NCI-H187 (cell line): ENCODE measurements at regions not wholly inside any gene's neighbourhood (a gene's known extent, or its start where the extent isn't known, plus 50 kb on each side); places are given as distances from the start of the nearest gene placed in this dataset.

Experiments
- DNase-seq, 2 experiments: peaks; one replicate each; lab custom pipeline; 2025; lab: John Stamatoyannopoulos, UW

GRCh38 chr19:34109596-34109995 is 62.7 kb upstream of the LSM14A start:
- DNase-seq: no peak

- no peak for DNase-seq
These were observed 53.2 kb upstream of the LSM14A start for GRCh38 chr19:34118879-34119748.

DNA sequence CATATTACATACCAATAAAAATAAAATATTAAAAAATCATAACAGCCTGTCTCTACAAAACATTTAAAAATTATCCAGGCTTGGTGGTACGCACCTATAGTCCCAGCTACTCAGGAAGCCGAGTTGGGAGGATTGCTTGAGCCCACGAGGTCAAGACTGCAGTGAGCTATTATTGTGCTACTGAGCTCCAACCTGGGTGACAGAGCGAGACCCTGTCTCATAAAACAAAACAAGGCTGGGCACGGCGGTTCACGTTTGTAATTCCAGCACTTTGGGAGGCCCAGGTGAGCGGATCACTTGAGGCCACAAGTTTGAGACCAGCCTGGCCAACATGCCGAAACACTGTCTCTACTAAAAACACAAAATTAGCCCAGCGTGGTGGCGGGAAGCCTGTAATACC is 52.2 kb upstream of the LSM14A start:
- no peak for DNase-seq

GRCh38 chr19:34120846-34121639 is 51.3 kb upstream of the LSM14A start:
- no peak for DNase-seq
